B cell (primary cell): ENCODE measurements at regions not wholly inside any gene's neighbourhood (a gene's known extent, or its start where the extent isn't known, plus 50 kb on each side); places are given as distances from the start of the nearest gene placed in this dataset.

ENCODE experiments used
- ATAC-seq: fragments of 200-7000 bp; cut with Tn5 transposase; one replicate; pipeline ENCODE4 v1.10.0; 2021; ENCODE audit warnings: low read depth, mild to moderate bottlenecking, moderate number of reproducible peaks, moderate library complexity
- CTCF ChIA-PET: fragments of 350-600 bp; sonication (Branson Sonifier 250); formaldehyde crosslinking; loops from one replicate; lab custom pipeline; 2021; ENCODE audit warnings: antibody characterized with exemption, inconsistent platforms; lab: Charles Lee
- POLR2A ChIA-PET: fragments of 350-600 bp; sonication (Branson Sonifier 250); formaldehyde crosslinking; loops from one replicate; lab custom pipeline; 2021; ENCODE audit warnings: antibody characterized with exemption; lab: Charles Lee
- DNase-seq: peaks from one replicate; pipeline ENCODE4 v3.0.0; 2013
- H2AFZ ChIP-seq: 2 replicates; pipeline ENCODE4 v1.6.1; 2012; ENCODE audit warnings: mild to moderate bottlenecking, low read depth, low read length; ENCODE audit not compliant: insufficient read depth, poor library complexity, severe bottlenecking
- H3K27ac ChIP-seq, 2 donors: 1 replicate in 1 of 2; 2 replicates in 1 of 2; pipeline ENCODE4 v1.5.1; 2012 to 2013; ENCODE audit warnings: low read length in 2 of 2, mild to moderate bottlenecking in 2 of 2, moderate library complexity in 1 of 2
- H3K27me3 ChIP-seq, 4 experiments: fragments of 200-600 bp in 1 of 4; sonication (generic) in 1 of 4; replicated peaks in 1 of 4; 1 replicate in 2 of 4; 2 replicates in 2 of 4; pipeline versions ENCODE4 v1.6.1 to v1.7.0; 2013 to 2016; ENCODE audit warnings: low read length in 3 of 4, mild to moderate bottlenecking in 2 of 4, mixed read lengths in 1 of 4, moderate library complexity in 1 of 4; ENCODE audit not compliant: insufficient read depth in 4 of 4, control insufficient read depth in 3 of 4; ENCODE audit errors: control extremely low read depth in 1 of 4
- H3K36me3 ChIP-seq, 2 experiments: replicated peaks in 1 of 2; 1 replicate in 1 of 2; 2 replicates in 1 of 2; pipeline versions ENCODE4 v1.6.1 to v1.7.1; 2013; ENCODE audit warnings: low read length in 1 of 2; ENCODE audit not compliant: insufficient read depth in 2 of 2, control insufficient read depth in 1 of 2; ENCODE audit errors: control extremely low read depth in 1 of 2, extremely low read depth in 1 of 2
- H3K4me1 ChIP-seq, 2 donors: fragments of 200-600 bp in 1 of 2; sonication (generic) in 1 of 2; 1 replicate in 1 of 2; 2 replicates in 1 of 2; pipeline versions ENCODE4 v1.5.1 to v1.6.1; 2013 to 2017; ENCODE audit warnings: low read length in 2 of 2; ENCODE audit not compliant: control insufficient read depth in 2 of 2, insufficient read depth in 2 of 2
- H3K4me2 ChIP-seq: replicated peaks from 2 replicates; pipeline ENCODE3; 2012; ENCODE audit warnings: mild to moderate bottlenecking, low read depth, low read length; ENCODE audit not compliant: poor library complexity, severe bottlenecking
- H3K4me3 ChIP-seq, 5 experiments: fragments of 200-600 bp in 1 of 5; sonication (generic) in 1 of 5; 1 replicate in 3 of 5; 2 replicates in 2 of 5; pipeline versions ENCODE4 v1.5.1 to v1.7.0; 2011 to 2016; ENCODE audit warnings: low read length in 4 of 5, mild to moderate bottlenecking in 4 of 5, low read depth in 2 of 5, control low read depth in 1 of 5, moderate library complexity in 1 of 5; ENCODE audit not compliant: insufficient read depth in 1 of 5; ENCODE audit errors: control extremely low read depth in 1 of 5, extremely low read depth in 1 of 5
- H3K79me2 ChIP-seq: fragments of 200-600 bp; sonication (generic); one replicate; pipeline ENCODE4 v1.6.0; 2016; ENCODE audit warnings: low read length; ENCODE audit not compliant: control insufficient read depth, insufficient read depth
- H3K9ac ChIP-seq: fragments of 200-600 bp; sonication (generic); 2 replicates; pipeline ENCODE4 v1.6.1; 2017; ENCODE audit warnings: mild to moderate bottlenecking, low read length, moderate library complexity
- H3K9me3 ChIP-seq, 3 donors: one replicate each; pipeline versions ENCODE4 v1.6.1 to v1.7.1; 2013; ENCODE audit warnings: low read length in 2 of 3; ENCODE audit not compliant: control insufficient read depth in 2 of 3, insufficient read depth in 1 of 3; ENCODE audit errors: control extremely low read depth in 1 of 3
- H4K20me1 ChIP-seq: 2 replicates; pipeline ENCODE4 v1.6.0; 2012; ENCODE audit warnings: mild to moderate bottlenecking, low read length; ENCODE audit not compliant: insufficient read depth, control insufficient read depth, poor library complexity, severe bottlenecking
- H3K27ac Mint-ChIP-seq: one replicate; pipeline ENCODE4 v1.8.0; 2021; ENCODE audit warnings: mixed read lengths
- H3K27me3 Mint-ChIP-seq: one replicate; pipeline ENCODE4 v1.8.0; 2021; ENCODE audit warnings: mixed read lengths
- H3K4me1 Mint-ChIP-seq: one replicate; pipeline ENCODE4 v1.8.0; 2021; ENCODE audit warnings: mixed read lengths
- H3K4me3 Mint-ChIP-seq: one replicate; pipeline ENCODE4 v1.8.0; 2021; ENCODE audit warnings: mixed read lengths
- H3K9me3 Mint-ChIP-seq: one replicate; pipeline ENCODE4 v1.8.0; 2022; ENCODE audit warnings: mixed read lengths; ENCODE audit not compliant: insufficient read depth
- EZH2 ChIP-seq: IDR thresholded peaks from 2 replicates; pipeline ENCODE4 v1.6.1; 2012; ENCODE audit warnings: borderline replicate concordance, low read depth, mild to moderate bottlenecking, moderate library complexity, low read length; ENCODE audit not compliant: insufficient read depth, poor library complexity, severe bottlenecking
- WGBS: methylation state at CpG from one replicate; pipeline ENCODE4 v1.1.5; 2013; ENCODE audit warnings: missing lambda C conversion rate; ENCODE audit not compliant: insufficient coverage; 5-methylcytosine and 5-hydroxymethylcytosine counted together
- intact Hi-C: fragments of 100-400 bp; cut with micrococcal nuclease; formaldehyde crosslinking; loops from one replicate; pipeline ENCODE4 v1.10.0; 2022
- TF ChIP-seq, protein P1 (sequence below): fragments of 200-600 bp; IDR thresholded peaks from one replicate; pipeline ENCODE4 v1.8.0; 2022; ENCODE audit warnings: antibody characterized with exemption, mild to moderate bottlenecking

DNA sequence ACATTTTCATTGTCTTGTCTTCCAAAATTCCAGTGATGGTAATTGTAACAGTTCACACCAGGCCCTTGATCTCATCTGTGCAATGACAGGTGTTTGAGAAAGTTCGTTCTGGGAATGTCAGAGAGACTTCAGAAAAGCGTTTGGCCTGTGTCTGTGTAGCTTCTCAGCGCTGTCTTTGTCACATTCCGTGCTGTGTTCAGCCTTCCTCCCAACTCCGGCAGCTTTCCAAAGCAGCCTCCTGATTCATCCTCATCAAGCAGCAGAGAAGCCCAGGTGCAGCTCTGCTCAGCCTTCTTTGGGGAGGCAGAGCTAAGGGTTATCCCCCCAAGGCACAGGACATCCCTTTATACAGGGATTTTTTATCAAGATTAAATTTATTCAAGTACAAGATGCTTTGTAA is 494.0 kb upstream of the SUCLG2 start:
- Histone ChIP-seq H3K9ac (no peak overlapping the region), H3K27ac (no peak overlapping the region), H3K27me3 (no peaks in the 10 kb centered on the region), H3K4me3 (no peak overlapping the region), H3K4me1 (no peaks in the 10 kb centered on the region), H3K9me3 (no peaks in the 10 kb centered on the region), H3K36me3 (no peaks in the 10 kb centered on the region), H4K20me1 (no peaks in the 10 kb centered on the region), H3K79me2 (no peaks in the 10 kb centered on the region), H2AFZ (no peak overlapping the region), H3K4me2 (no peak overlapping the region)
- DNase-seq (no peak), ATAC-seq (no peak)
- TF ChIP-seq, protein P1, sequence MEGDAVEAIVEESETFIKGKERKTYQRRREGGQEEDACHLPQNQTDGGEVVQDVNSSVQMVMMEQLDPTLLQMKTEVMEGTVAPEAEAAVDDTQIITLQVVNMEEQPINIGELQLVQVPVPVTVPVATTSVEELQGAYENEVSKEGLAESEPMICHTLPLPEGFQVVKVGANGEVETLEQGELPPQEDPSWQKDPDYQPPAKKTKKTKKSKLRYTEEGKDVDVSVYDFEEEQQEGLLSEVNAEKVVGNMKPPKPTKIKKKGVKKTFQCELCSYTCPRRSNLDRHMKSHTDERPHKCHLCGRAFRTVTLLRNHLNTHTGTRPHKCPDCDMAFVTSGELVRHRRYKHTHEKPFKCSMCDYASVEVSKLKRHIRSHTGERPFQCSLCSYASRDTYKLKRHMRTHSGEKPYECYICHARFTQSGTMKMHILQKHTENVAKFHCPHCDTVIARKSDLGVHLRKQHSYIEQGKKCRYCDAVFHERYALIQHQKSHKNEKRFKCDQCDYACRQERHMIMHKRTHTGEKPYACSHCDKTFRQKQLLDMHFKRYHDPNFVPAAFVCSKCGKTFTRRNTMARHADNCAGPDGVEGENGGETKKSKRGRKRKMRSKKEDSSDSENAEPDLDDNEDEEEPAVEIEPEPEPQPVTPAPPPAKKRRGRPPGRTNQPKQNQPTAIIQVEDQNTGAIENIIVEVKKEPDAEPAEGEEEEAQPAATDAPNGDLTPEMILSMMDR, result no peak
- TF ChIP-seq EZH2, result no peak
- Mint-ChIP-seq H3K4me1 (no peaks in the 10 kb centered on the region), H3K4me3 (no peak overlapping the region), H3K27me3 (no peaks in the 10 kb centered on the region), H3K27ac (no peak overlapping the region), H3K9me3 (no peaks in the 10 kb centered on the region)
- intact Hi-C loops, result no loop called here
- POLR2A ChIA-PET, result no interaction called here
- WGBS, result 93% methylated on average over 4 of the region's 5 CpGs
- CTCF ChIA-PET, result no interaction called here

GRCh38 chr3:68142441-68142840 is 488.0 kb upstream of the SUCLG2 start:
- H3K4me1 ChIP-seq, result no peaks in the 10 kb centered on the region
- no peak overlapping the region for H2AFZ ChIP-seq
- no peaks in the 10 kb centered on the region for H3K27me3 Mint-ChIP-seq
- WGBS, result 62% methylated on average over 2 of the region's 2 CpGs
- no peak overlapping the region for H3K27ac ChIP-seq
- DNase-seq (no peak), ATAC-seq (no peak)
- CTCF ChIA-PET, result no interaction called here
- no peak for TF ChIP-seq EZH2
- TF ChIP-seq, protein P1, result no peak
- H3K27me3 ChIP-seq, result no peaks in the 10 kb centered on the region
- H3K4me1 Mint-ChIP-seq, result no peaks in the 10 kb centered on the region
- no peak overlapping the region for H3K9ac ChIP-seq
- no peak overlapping the region for H3K4me3 Mint-ChIP-seq
- H3K27ac Mint-ChIP-seq, result no peak overlapping the region
- no peaks in the 10 kb centered on the region for H3K36me3 ChIP-seq
- H3K9me3 Mint-ChIP-seq, result no peaks in the 10 kb centered on the region
- intact Hi-C loops, result no loop called here
- POLR2A ChIA-PET, result no interaction called here
- no peak overlapping the region for H3K4me2 ChIP-seq
- no peaks in the 10 kb centered on the region for H4K20me1 ChIP-seq
- no peaks in the 10 kb centered on the region for H3K79me2 ChIP-seq
- no peaks in the 10 kb centered on the region for H3K9me3 ChIP-seq
- H3K4me3 ChIP-seq, result no peak overlapping the region
